HG03280 (cell line): ENCODE measurements at regions not wholly inside any gene's neighbourhood (a gene's known extent, or its start where the extent isn't known, plus 50 kb on each side); places are given as distances from the start of the nearest gene placed in this dataset.

ENCODE experiments used
- ATAC-seq: cut with Tn5 transposase; IDR thresholded peaks from one replicate; pipeline ENCODE4 v1.9.1; 2021; ENCODE audit warnings: mild to moderate bottlenecking, moderate library complexity; ENCODE audit not compliant: unreplicated experiment

GRCh38 chr12:125222876-125223275, 157.6 kb downstream of the AACS start:
- no peak for ATAC-seq

- ATAC-seq: no peak
Measured at GRCh38 chr12:125225641-125226040, 160.4 kb downstream of the AACS start.

- ATAC-seq: no peak
Measured at GRCh38 chr12:125228519-125229260, 163.5 kb downstream of the AACS start.

GRCh38 chr12:125229878-125230530, 164.8 kb downstream of the AACS start:
- ATAC-seq: no peak

- no peak for ATAC-seq
Measured at GRCh38 chr12:125233319-125233718, 168.1 kb downstream of the AACS start.

GRCh38 chr12:125239563-125239962, 174.3 kb downstream of the AACS start:
- ATAC-seq: no peak

GRCh38 chr12:125240717-125241116, 175.5 kb downstream of the AACS start:
- no peak for ATAC-seq

GRCh38 chr12:125243811-125244210, 178.6 kb downstream of the AACS start:
- ATAC-seq: no peak

- ATAC-seq: no peak
Measured at GRCh38 chr12:125244338-125244737, 179.1 kb downstream of the AACS start.

GRCh38 chr12:125245581-125246557, 180.6 kb downstream of the AACS start:
- no peak for ATAC-seq

- ATAC-seq: no peak
Measured at GRCh38 chr12:125247477-125247876, 182.2 kb downstream of the AACS start.

GRCh38 chr12:125249066-125249824, 184.0 kb downstream of the AACS start:
- ATAC-seq: no peak

GRCh38 chr12:125249932-125250331, 184.7 kb downstream of the AACS start:
- ATAC-seq: no peak

- ATAC-seq: no peak
Measured at GRCh38 chr12:125254236-125254635, 189.0 kb downstream of the AACS start.

GRCh38 chr12:125254856-125255255, 189.6 kb downstream of the AACS start:
- no peak for ATAC-seq

- ATAC-seq: no peak
Measured at GRCh38 chr12:125255935-125256633, 190.8 kb downstream of the AACS start.

GRCh38 chr12:125256634-125256936, 191.3 kb downstream of the AACS start:
- ATAC-seq: no peak

- ATAC-seq: no peak
Measured at GRCh38 chr12:125259178-125259867, 194.1 kb downstream of the AACS start.

GRCh38 chr12:125262851-125263250, 197.6 kb downstream of the AACS start:
- no peak for ATAC-seq

- ATAC-seq: no peak
Measured at GRCh38 chr12:125263385-125263784, 198.2 kb downstream of the AACS start.
